Neural cell (in vitro differentiated cells): ENCODE measurements at regions not wholly inside any gene's neighbourhood (a gene's known extent, or its start where the extent isn't known, plus 50 kb on each side); places are given as distances from the start of the nearest gene placed in this dataset.

Experiments
- H2AFZ ChIP-seq: fragments of 200-600, 300-800 bp; sonication (generic), shearing (Covaris generic); 2 replicates; pipeline ENCODE4 v1.6.0; 2014; ENCODE audit warnings: low read depth, mild to moderate bottlenecking, antibody characterized with exemption, low read length, moderate library complexity
- H3F3A ChIP-seq: fragments of 200-600 bp; shearing (Covaris generic); 2 replicates; pipeline ENCODE4 v1.6.1; 2016; ENCODE audit warnings: mild to moderate bottlenecking, moderate library complexity, mixed read lengths, antibody characterized with exemption, low read length; ENCODE audit not compliant: insufficient read depth, poor library complexity, severe bottlenecking
- H3K27ac ChIP-seq: fragments of 200-600, 300-800 bp; sonication (generic), shearing (Covaris generic); 2 replicates; pipeline ENCODE4 v1.5.1; 2014; ENCODE audit warnings: mild to moderate bottlenecking, low read length, moderate library complexity
- H3K27me3 ChIP-seq: fragments of 300-800, 200-600 bp; sonication (generic), shearing (Covaris generic); 2 replicates; pipeline ENCODE4 v1.6.0; 2014; ENCODE audit warnings: mild to moderate bottlenecking, low read depth, low read length, moderate library complexity; ENCODE audit not compliant: insufficient read depth
- H3K36me3 ChIP-seq: fragments of 300-800, 200-600 bp; sonication (generic), shearing (Covaris generic); 2 replicates; pipeline ENCODE4 v1.5.1; 2014; ENCODE audit warnings: mild to moderate bottlenecking, antibody characterized with exemption, low read length, moderate library complexity; ENCODE audit not compliant: insufficient read depth
- H3K4me2 ChIP-seq: fragments of 300-800, 200-600 bp; sonication (generic), shearing (Covaris generic); 2 replicates; pipeline ENCODE4 v1.6.0; 2014; ENCODE audit warnings: mild to moderate bottlenecking, low read length
- H3K4me3 ChIP-seq: fragments of 300-800, 200-600 bp; sonication (generic), shearing (Covaris generic); 2 replicates; pipeline ENCODE4 v1.5.1; 2014; ENCODE audit warnings: mild to moderate bottlenecking, low read length, moderate library complexity
- H3K79me2 ChIP-seq: fragments of 200-600 bp; shearing (Covaris generic); replicated peaks from 2 replicates; pipeline ENCODE4 v1.6.0; 2014; ENCODE audit warnings: mild to moderate bottlenecking, low read length, moderate library complexity; ENCODE audit not compliant: insufficient read depth
- H3K9ac ChIP-seq: fragments of 300-800, 200-600 bp; sonication (generic), shearing (Covaris generic); 2 replicates; pipeline ENCODE4 v1.6.1; 2016; ENCODE audit warnings: mild to moderate bottlenecking, low read length, mixed read lengths
- H3K9me2 ChIP-seq: fragments of 200-600 bp; shearing (Covaris generic); 2 replicates; pipeline ENCODE4 v1.6.1; 2016; ENCODE audit warnings: mild to moderate bottlenecking, low read length, mixed read lengths; ENCODE audit not compliant: insufficient read depth
- H3K9me3 ChIP-seq: fragments of 200-600, 300-800 bp; sonication (generic), shearing (Covaris generic); 2 replicates; pipeline ENCODE4 v1.6.1; 2016; ENCODE audit warnings: mild to moderate bottlenecking, mixed run types, low read length, moderate library complexity, mixed read lengths
- H4K20me1 ChIP-seq: fragments of 200-600 bp; shearing (Covaris generic); 2 replicates; pipeline ENCODE4 v1.6.1; 2016; ENCODE audit warnings: mild to moderate bottlenecking, mixed run types; ENCODE audit not compliant: insufficient read depth
- EP300 ChIP-seq: fragments of 450-650 bp; conservative IDR thresholded peaks from 2 replicates; pipeline ENCODE4 v1.6.1; 2014; ENCODE audit warnings: antibody characterized with exemption, mild to moderate bottlenecking, moderate library complexity; ENCODE audit not compliant: poor library complexity, severe bottlenecking
- EZH2 ChIP-seq: fragments of 200-600, 300-800 bp; shearing (Covaris generic), sonication (generic); IDR thresholded peaks from 2 replicates; pipeline ENCODE4 v1.6.1; 2014; ENCODE audit warnings: antibody characterized with exemption, low read length, borderline replicate concordance, mild to moderate bottlenecking; ENCODE audit not compliant: insufficient read depth, poor library complexity, severe bottlenecking
- MXI1 ChIP-seq: fragments of 450-650 bp; conservative IDR thresholded peaks from 2 replicates; pipeline ENCODE4 v1.6.1; 2014; ENCODE audit warnings: antibody characterized with exemption, mild to moderate bottlenecking; ENCODE audit not compliant: poor library complexity, severe bottlenecking
- POLR2AphosphoS5 ChIP-seq: IDR thresholded peaks from 2 replicates; pipeline ENCODE4 v1.6.1; 2012
- RAD21 ChIP-seq: fragments of 450-650 bp; conservative IDR thresholded peaks from 2 replicates; pipeline ENCODE4 v1.6.1; 2014; ENCODE audit warnings: antibody characterized with exemption, mild to moderate bottlenecking, moderate library complexity
- SMC3 ChIP-seq: fragments of 450-650 bp; conservative IDR thresholded peaks from 2 replicates; pipeline ENCODE4 v1.6.1; 2014; ENCODE audit warnings: antibody characterized with exemption, mild to moderate bottlenecking, moderate library complexity; ENCODE audit not compliant: poor library complexity
- TAF1 ChIP-seq: IDR thresholded peaks from 2 replicates; pipeline ENCODE4 v1.6.1; 2012; ENCODE audit warnings: low read depth
- TF ChIP-seq, protein P1 (sequence below): IDR thresholded peaks from 2 replicates; pipeline ENCODE4 v1.6.1; 2012; ENCODE audit warnings: borderline replicate concordance
- TF ChIP-seq, protein P2 (sequence below): fragments of 450-650 bp; IDR thresholded peaks from 2 replicates; pipeline ENCODE4 v1.5.1; 2014; ENCODE audit warnings: antibody characterized with exemption, mild to moderate bottlenecking, moderate library complexity; ENCODE audit not compliant: poor library complexity, severe bottlenecking

DNA sequence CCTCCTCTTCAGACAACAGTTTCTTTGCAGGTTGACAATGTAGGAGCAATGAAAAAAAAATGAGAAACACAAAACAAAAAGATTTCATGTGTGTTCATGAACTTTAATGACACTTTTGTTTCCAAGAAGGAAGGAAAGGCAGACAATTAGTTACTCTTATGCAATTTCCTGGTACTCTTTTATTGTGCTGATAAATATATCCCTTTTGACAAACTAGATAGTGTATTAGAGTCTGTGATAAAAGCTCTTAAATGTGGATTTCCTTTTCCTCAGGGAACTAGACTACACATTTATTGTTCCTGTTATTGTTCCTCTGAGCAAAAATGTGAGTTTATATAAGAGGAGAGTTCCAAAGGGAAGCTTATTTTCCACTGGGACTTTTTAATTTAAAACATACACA, 188.7 kb upstream of the NRXN1 start:
- no peaks in the 10 kb centered on the region for H3K36me3 ChIP-seq
- H3K4me2 ChIP-seq: no peak overlapping the region
- H3K4me3 ChIP-seq: no peak overlapping the region
- H3K9me2 ChIP-seq: no peaks in the 10 kb centered on the region
- no peak for TF ChIP-seq RAD21
- TF ChIP-seq SMC3: no peak
- no peak for TF ChIP-seq TAF1
- no peak for TF ChIP-seq EP300
- no peak for TF ChIP-seq EZH2
- no peak for TF ChIP-seq POLR2AphosphoS5
- TF ChIP-seq, protein P1, sequence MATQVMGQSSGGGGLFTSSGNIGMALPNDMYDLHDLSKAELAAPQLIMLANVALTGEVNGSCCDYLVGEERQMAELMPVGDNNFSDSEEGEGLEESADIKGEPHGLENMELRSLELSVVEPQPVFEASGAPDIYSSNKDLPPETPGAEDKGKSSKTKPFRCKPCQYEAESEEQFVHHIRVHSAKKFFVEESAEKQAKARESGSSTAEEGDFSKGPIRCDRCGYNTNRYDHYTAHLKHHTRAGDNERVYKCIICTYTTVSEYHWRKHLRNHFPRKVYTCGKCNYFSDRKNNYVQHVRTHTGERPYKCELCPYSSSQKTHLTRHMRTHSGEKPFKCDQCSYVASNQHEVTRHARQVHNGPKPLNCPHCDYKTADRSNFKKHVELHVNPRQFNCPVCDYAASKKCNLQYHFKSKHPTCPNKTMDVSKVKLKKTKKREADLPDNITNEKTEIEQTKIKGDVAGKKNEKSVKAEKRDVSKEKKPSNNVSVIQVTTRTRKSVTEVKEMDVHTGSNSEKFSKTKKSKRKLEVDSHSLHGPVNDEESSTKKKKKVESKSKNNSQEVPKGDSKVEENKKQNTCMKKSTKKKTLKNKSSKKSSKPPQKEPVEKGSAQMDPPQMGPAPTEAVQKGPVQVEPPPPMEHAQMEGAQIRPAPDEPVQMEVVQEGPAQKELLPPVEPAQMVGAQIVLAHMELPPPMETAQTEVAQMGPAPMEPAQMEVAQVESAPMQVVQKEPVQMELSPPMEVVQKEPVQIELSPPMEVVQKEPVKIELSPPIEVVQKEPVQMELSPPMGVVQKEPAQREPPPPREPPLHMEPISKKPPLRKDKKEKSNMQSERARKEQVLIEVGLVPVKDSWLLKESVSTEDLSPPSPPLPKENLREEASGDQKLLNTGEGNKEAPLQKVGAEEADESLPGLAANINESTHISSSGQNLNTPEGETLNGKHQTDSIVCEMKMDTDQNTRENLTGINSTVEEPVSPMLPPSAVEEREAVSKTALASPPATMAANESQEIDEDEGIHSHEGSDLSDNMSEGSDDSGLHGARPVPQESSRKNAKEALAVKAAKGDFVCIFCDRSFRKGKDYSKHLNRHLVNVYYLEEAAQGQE: no peak
- H2AFZ ChIP-seq: no peak overlapping the region
- H3K27me3 ChIP-seq: no peaks in the 10 kb centered on the region
- H3K9ac ChIP-seq: no peak overlapping the region
- H3F3A ChIP-seq: no peaks in the 10 kb centered on the region
- H3K9me3 ChIP-seq: no peaks in the 10 kb centered on the region
- H4K20me1 ChIP-seq: no peaks in the 10 kb centered on the region
- H3K79me2 ChIP-seq: no peaks in the 10 kb centered on the region
- H3K27ac ChIP-seq: no peak overlapping the region

DNA sequence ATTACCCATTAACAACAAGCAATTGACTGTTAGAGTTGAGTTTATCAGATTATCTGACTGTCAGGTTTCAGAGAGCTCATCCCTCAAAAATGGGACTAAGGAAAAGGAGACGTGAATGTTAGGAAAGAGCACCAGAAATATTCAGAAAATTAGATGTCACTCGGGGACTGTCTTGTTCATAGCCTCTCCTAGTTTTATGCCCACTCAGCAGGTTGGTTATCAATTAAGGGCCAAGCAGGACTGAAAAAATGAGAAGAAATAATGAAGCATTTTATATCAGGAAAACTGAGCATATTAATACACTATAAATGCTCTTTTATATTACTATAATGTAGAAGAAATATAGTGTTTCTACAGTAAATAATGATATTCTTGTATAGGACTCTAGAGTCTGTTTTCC, 188.1 kb upstream of the NRXN1 start:
- no peak overlapping the region for H3K4me2 ChIP-seq
- no peaks in the 10 kb centered on the region for H3K79me2 ChIP-seq
- no peaks in the 10 kb centered on the region for H4K20me1 ChIP-seq
- TF ChIP-seq MXI1 (no peak), SMC3 (no peak), RAD21 (no peak), POLR2AphosphoS5 (no peak)
- no peaks in the 10 kb centered on the region for H3K9me2 ChIP-seq
- no peak overlapping the region for H3K27ac ChIP-seq
- H3K4me3 ChIP-seq: no peak overlapping the region
- no peak overlapping the region for H3K9ac ChIP-seq
- no peaks in the 10 kb centered on the region for H3K36me3 ChIP-seq
- H2AFZ ChIP-seq: no peak overlapping the region
- no peaks in the 10 kb centered on the region for H3F3A ChIP-seq
- no peaks in the 10 kb centered on the region for H3K27me3 ChIP-seq
- no peaks in the 10 kb centered on the region for H3K9me3 ChIP-seq

DNA sequence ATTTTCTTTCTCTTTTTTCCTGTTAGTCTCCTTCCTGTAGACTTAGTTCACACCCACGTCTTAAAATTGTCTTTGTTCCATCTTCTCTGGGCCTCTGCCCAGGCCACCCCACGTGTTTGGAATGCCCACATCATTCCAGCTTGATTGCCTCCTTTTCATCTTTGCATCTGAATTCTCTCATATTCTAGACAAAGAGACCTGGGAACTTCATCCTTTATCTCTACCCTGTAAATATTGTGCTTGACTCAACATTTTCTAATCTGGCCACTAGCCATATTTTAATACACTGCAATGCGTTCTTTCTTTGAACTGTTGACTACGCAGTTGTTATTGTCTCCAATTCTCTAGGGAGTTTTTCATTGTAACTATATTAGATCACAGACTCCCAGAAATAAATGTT, 187.5 kb upstream of the NRXN1 start:
- no peaks in the 10 kb centered on the region for H3F3A ChIP-seq
- H3K9me3 ChIP-seq: no peaks in the 10 kb centered on the region
- no peaks in the 10 kb centered on the region for H3K9me2 ChIP-seq
- no peaks in the 10 kb centered on the region for H4K20me1 ChIP-seq
- no peaks in the 10 kb centered on the region for H3K27me3 ChIP-seq
- no peak overlapping the region for H3K4me2 ChIP-seq
- no peaks in the 10 kb centered on the region for H3K79me2 ChIP-seq
- no peak overlapping the region for H2AFZ ChIP-seq
- H3K9ac ChIP-seq: no peak overlapping the region
- no peak overlapping the region for H3K4me3 ChIP-seq
- no peaks in the 10 kb centered on the region for H3K36me3 ChIP-seq
- TF ChIP-seq SMC3 (no peak), EP300 (no peak), RAD21 (no peak), MXI1 (no peak), POLR2AphosphoS5 (no peak), EZH2 (no peak), TAF1 (no peak)
- TF ChIP-seq, protein P1: no peak
- TF ChIP-seq, protein P2, sequence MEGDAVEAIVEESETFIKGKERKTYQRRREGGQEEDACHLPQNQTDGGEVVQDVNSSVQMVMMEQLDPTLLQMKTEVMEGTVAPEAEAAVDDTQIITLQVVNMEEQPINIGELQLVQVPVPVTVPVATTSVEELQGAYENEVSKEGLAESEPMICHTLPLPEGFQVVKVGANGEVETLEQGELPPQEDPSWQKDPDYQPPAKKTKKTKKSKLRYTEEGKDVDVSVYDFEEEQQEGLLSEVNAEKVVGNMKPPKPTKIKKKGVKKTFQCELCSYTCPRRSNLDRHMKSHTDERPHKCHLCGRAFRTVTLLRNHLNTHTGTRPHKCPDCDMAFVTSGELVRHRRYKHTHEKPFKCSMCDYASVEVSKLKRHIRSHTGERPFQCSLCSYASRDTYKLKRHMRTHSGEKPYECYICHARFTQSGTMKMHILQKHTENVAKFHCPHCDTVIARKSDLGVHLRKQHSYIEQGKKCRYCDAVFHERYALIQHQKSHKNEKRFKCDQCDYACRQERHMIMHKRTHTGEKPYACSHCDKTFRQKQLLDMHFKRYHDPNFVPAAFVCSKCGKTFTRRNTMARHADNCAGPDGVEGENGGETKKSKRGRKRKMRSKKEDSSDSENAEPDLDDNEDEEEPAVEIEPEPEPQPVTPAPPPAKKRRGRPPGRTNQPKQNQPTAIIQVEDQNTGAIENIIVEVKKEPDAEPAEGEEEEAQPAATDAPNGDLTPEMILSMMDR: no peak
- H3K27ac ChIP-seq: no peak overlapping the region
